ENCODE measurements at regions not wholly inside any gene's neighbourhood (a gene's known extent, or its start where the extent isn't known, plus 50 kb on each side); places are given as distances from the start of the nearest gene placed in this dataset.
"Not testable (repeated sequence)": the region's sequence is repeated elsewhere in the genome, so short reads cannot be mapped to it uniquely, and the experiment has no call there.

GRCh38 chr13:44142941-44143665 lies 230.5 kb upstream of the SERP2 start:
- in situ Hi-C loops (cut with MboI; ENCODE audit: low sequenced_read_pairs): no loop called here

- in situ Hi-C loops (cut with MboI; ENCODE audit: low sequenced_read_pairs): no loop called here
Observed at GRCh38 chr13:44146138-44146537, 227.5 kb upstream of the SERP2 start.

- in situ Hi-C loops (cut with MboI; ENCODE audit: low sequenced_read_pairs): no loop called here
Observed at GRCh38 chr13:44147233-44147632, 226.4 kb upstream of the SERP2 start.

- in situ Hi-C loops (cut with MboI; ENCODE audit: low sequenced_read_pairs): no loop called here
Observed at GRCh38 chr13:44147648-44148047, 226.0 kb upstream of the SERP2 start.

GRCh38 chr13:44148159-44148914 lies 225.3 kb upstream of the SERP2 start:
- in situ Hi-C loops (cut with MboI; ENCODE audit: low sequenced_read_pairs): no loop called here

- in situ Hi-C loops (cut with MboI; ENCODE audit: low sequenced_read_pairs): not testable (repeated sequence)
Observed at GRCh38 chr13:44149231-44149630, 224.4 kb upstream of the SERP2 start.

GRCh38 chr13:44149821-44150220 lies 223.8 kb upstream of the SERP2 start:
- in situ Hi-C loops (cut with MboI; ENCODE audit: low sequenced_read_pairs): no loop called here

- in situ Hi-C loops (cut with MboI; ENCODE audit: low sequenced_read_pairs): no loop called here
Observed at GRCh38 chr13:44151474-44151873, 222.2 kb upstream of the SERP2 start.

- in situ Hi-C loops (cut with MboI; ENCODE audit: low sequenced_read_pairs): no loop called here
Observed at GRCh38 chr13:44153496-44153895, 220.1 kb upstream of the SERP2 start.

- in situ Hi-C loops (cut with MboI; ENCODE audit: low sequenced_read_pairs): no loop called here
Observed at GRCh38 chr13:44155422-44156293, 218.0 kb upstream of the SERP2 start.

- in situ Hi-C loops (cut with MboI; ENCODE audit: low sequenced_read_pairs): no loop called here
Observed at GRCh38 chr13:44156294-44156658, 217.3 kb upstream of the SERP2 start.

GRCh38 chr13:44157606-44158005 lies 216.0 kb upstream of the SERP2 start:
- in situ Hi-C loops (cut with MboI; ENCODE audit: low sequenced_read_pairs): no loop called here

GRCh38 chr13:44158098-44158521 lies 215.5 kb upstream of the SERP2 start:
- in situ Hi-C loops (cut with MboI; ENCODE audit: low sequenced_read_pairs): no loop called here

GRCh38 chr13:44158881-44159632 lies 214.6 kb upstream of the SERP2 start:
- in situ Hi-C loops (cut with MboI; ENCODE audit: low sequenced_read_pairs): no loop called here

GRCh38 chr13:44159633-44160279 lies 213.9 kb upstream of the SERP2 start:
- in situ Hi-C loops (cut with MboI; ENCODE audit: low sequenced_read_pairs): no loop called here

- in situ Hi-C loops (cut with MboI; ENCODE audit: low sequenced_read_pairs): no loop called here
Observed at GRCh38 chr13:44160591-44161191, 212.9 kb upstream of the SERP2 start.

- in situ Hi-C loops (cut with MboI; ENCODE audit: low sequenced_read_pairs): no loop called here
Observed at GRCh38 chr13:44163108-44163507, 210.5 kb upstream of the SERP2 start.

GRCh38 chr13:44165221-44165888 lies 208.3 kb upstream of the SERP2 start:
- in situ Hi-C loops (cut with MboI; ENCODE audit: low sequenced_read_pairs): no loop called here

GRCh38 chr13:44165889-44166496 lies 207.6 kb upstream of the SERP2 start:
- in situ Hi-C loops (cut with MboI; ENCODE audit: low sequenced_read_pairs): no loop called here

Data from HL-60/S4 treated with retinoic acid at 250 ng/mL for 4 days and 3 days (cell line).